HT-29 (cell line): ENCODE measurements at regions not wholly inside any gene's neighbourhood (a gene's known extent, or its start where the extent isn't known, plus 50 kb on each side); places are given as distances from the start of the nearest gene placed in this dataset.
"Not testable (repeated sequence)": the region's sequence is repeated elsewhere in the genome, so short reads cannot be mapped to it uniquely, and the experiment has no call there.

Experiments
- DNase-seq: peaks from one replicate; pipeline ENCODE4 v3.0.0-alpha.2; 2015; ENCODE audit warnings: low spot score

DNA sequence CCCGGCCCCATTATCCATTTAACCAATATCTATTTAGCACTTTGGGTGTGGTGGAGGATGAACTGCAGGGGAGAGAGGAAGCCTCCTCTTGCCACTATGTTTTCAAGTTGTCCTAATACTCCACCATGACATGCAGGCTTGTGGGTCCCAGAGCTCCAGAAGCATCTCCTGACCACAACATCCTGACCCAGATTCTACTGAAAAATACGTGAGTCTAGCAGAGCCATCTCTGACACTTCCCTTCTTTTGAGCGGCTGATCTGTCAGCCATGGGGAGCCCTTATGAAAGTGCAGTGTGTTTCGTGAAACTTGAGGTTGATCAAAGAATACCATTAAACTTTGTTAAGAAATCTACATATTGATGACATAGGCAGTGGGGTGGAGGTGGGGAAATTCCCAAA is 126.6 kb downstream of the UNC93B1 start:
- DNase-seq, result not testable (repeated sequence)

DNA sequence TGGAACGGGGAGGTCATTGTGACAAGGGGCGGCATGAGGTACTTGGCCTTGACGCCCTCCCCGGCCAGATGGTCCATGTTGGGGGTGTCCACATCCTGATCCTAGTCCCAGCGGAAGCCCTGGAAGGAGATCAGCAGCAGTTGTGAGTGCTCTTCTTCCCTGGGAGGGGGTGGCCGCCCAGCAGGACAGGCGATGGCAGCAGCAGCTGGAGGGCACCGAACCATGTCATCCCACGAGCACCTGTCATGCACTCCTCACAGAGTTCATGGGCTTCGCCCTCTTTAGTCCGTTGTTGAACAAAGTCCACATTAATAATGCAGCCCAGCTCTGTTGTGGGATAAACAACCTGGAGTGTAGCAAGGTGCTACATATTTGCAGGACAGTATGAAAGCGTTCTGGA is 130.7 kb downstream of the UNC93B1 start:
- not testable (repeated sequence) for DNase-seq

DNA sequence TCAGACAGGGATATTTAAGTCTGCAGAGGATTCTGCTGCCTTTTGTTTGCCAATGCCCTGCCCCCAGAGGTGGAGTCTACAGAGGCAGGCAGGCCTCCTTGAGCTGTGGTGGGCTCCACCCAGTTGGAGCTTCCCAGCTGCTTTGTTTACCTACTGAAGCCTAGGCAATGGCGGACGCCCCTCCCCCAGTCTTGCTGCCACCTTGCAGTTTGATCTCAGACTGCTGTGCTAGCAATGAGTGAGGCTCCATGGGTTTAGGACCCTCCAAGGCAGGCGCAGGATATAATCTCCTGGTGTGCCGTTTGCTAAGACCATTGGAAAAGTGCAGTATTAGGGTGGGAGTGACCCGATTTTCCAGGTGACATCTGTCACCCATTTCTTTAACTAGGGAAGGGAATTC is 132.7 kb downstream of the UNC93B1 start:
- peak; percentile 72 for DNase-seq

DNA sequence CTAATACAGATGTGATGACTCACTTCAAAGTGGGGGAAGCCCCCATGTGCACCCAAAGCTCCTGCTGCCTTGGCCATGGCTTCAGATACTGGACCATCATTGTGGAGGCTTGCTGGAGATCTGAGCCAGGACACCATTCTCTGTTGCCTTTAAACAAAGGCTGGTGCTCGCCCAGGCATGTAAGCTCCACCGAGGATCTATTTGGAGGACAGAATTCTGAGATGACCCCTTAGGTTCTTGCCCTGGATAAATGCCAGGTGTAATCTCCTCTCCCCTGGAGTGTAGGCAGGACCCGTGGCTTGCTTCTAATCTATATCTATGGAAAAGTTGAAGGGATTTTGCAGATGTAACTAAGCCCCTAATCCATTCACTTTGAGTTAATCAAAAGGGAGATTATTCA is 141.0 kb downstream of the UNC93B1 start:
- not testable (repeated sequence) for DNase-seq

DNA sequence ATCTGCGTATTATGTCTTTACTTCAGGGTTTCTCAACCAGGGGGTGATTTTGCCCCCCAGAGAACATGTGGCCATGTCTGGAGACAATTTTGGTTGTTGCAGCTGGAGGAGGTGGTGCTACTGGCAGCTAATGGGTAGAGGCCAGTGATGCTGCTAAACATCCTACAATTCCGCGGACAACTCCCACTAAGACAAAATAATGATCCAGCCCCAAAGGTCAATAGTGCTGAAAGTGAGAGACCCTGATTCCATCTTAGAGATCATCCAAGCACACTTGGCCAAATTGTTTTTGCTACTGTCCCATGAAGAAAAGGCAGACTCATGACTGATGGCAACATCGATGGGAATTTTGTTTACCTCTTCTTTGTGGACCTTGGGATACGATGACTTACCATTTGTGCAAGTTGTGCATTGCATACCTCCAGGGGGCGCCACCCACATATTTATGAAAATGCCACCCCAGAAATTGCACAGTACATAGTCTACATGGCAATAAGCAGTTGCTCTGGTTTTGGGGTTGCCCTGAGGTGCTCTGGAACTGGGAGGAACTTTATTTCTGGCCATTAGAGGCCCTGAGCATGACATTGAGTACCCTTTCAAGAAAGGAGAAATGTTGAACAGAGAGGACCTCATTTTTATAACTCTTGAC is 144.3 kb downstream of the UNC93B1 start:
- peak; percentile 39 for DNase-seq

- not testable (repeated sequence) for DNase-seq
Observed at GRCh38 chr11:67850747-67851146, 153.2 kb downstream of the UNC93B1 start.

- DNase-seq, result not testable (repeated sequence)
Observed at GRCh38 chr11:67849766-67850165, 154.1 kb downstream of the UNC93B1 start.

DNA sequence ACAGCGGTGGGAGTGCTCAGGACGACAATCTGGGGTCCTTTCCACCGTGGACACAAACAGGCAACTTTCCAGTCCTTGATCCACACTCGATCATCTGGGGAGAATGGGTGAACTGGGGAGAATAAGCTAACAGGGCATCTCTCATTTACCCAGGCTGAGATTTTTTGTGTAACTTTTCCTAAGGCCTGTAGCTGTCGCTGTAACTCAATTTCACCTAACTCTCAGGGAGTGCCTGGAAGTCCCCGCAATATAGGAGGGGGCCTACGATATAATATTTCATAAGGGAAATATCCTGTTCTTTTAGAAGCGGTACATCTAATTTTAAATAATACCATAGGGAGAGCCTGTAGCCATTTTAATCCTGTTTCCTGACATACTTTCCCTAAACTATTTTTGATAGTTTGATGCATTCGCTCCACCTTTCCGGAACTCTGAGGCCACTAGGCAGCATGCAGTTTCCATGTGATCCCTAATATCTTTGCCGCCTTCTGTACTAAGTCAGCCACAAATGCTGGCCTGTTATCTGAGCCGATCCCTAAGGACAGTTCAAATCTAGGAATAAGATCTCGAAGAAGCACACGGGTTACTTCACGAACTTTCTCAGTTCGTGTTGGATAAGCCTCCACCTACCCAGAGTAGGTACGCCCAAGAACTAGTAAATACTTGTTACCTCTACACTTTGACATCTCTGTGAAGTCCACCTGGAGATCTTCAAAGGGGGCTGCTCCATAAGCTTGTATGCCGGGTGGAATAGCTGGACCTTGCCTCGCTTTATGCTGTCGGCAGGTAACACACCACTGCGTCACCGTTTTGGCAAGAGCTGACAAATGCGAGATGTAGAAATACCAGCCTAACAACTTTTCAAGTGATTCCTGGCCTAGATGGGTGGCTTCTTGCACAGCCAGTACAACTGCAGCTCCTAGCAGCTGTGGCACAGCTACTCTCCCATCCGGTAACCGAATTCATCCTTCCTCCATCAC is 155.7 kb downstream of the UNC93B1 start:
- DNase-seq, result peak; percentile 41

DNA sequence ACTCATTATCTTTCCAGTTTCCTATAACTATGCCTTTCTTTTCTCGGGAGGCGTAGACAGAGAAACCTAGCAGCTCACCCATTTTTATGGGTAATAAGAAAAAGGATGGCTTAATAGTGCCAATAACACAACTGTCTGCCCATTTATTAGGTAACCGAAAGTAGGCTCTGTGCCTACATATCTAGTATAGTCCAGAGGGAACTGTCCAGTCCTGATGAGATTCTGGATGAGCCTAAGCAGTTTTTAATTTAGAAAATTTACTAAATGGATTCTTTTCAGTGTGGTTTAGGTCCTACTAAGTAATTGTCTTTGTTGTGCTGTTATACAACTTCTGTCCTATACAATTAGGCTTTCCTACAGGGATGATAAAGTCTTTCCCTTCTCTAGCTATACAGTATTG is 157.6 kb downstream of the UNC93B1 start:
- DNase-seq, result not testable (repeated sequence)

GRCh38 chr11:67845296-67845695 is 158.6 kb downstream of the UNC93B1 start:
- not testable (repeated sequence) for DNase-seq

DNA sequence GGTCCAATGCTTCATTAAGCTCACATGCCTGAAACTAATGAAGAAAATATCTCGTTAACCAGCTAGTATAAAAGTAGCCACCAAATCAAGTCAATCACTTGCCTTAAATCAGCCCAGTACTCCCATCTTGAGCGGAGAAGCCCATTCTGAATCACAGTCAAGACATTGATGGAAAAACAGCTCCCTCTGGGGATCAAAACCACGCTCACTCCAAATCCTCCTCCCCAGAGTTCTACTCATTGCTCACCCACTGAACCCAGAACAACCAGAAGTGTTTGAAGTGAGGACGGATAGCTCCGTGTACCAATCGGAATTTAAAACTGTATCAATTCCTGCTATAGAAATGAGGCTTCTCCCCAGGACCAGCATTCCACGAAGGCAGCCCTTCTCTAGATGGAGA is 163.3 kb downstream of the UNC93B1 start:
- DNase-seq, result not testable (repeated sequence)

- DNase-seq, result not testable (repeated sequence)
Observed at GRCh38 chr11:67830152-67830551, 155.7 kb upstream of the ALDH3B2 start.

GRCh38 chr11:67826951-67827296 is 152.5 kb upstream of the ALDH3B2 start:
- not testable (repeated sequence) for DNase-seq

DNA sequence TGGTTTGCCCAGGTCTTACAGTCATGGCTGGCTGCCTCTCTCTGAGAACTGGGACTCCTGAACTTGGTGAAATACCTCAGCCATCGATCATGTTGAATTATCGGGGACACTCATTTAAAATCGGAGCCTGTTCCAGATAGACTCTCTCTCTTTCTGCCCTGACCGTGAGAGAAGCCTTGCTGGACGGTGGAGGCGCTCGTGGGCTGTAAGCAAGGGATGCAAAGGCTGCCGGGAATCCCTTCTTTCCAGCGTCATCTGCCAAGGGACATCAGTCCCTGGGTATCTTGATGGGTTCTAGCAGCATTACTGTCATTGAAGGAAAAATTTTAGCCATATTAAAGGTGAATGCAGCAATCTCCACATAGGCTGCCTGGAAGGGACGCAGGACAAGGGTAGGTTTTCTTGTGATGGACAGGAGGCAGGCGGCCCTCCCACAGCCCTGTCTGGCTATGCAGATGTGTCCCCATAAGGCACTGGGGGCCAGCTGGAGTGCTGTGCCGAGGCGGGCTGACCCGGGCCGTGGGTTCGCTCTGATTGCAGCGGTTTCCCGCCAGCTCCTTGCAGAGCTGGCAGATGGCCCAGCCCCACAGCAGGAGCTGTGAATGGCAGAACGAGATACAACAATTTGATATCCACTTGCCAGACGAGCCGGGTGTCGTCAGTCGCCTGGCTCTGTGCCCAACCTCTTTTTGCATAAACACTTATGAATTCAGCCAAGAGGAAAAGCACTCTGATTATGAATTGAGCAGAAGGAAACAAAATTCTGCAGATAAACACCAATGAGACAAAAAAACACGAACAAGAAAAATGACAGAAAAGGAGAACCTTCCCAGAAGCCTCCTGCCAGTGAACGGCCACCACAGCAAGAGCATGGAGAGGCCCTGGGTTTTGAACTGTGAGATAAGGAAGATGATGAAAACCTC is 151.9 kb upstream of the ALDH3B2 start:
- DNase-seq, result peak; percentile 35

- not testable (repeated sequence) for DNase-seq
Observed at GRCh38 chr11:67824861-67825260, 150.4 kb upstream of the ALDH3B2 start.

- DNase-seq, result no peak
Observed at GRCh38 chr11:67820081-67820480, 145.7 kb upstream of the ALDH3B2 start.

GRCh38 chr11:67817558-67817957 is 143.1 kb upstream of the ALDH3B2 start:
- not testable (repeated sequence) for DNase-seq

GRCh38 chr11:67809301-67809700 is 134.9 kb upstream of the ALDH3B2 start:
- DNase-seq, result not testable (repeated sequence)

GRCh38 chr11:67807896-67808295 is 133.5 kb upstream of the ALDH3B2 start:
- not testable (repeated sequence) for DNase-seq

- not testable (repeated sequence) for DNase-seq
Observed at GRCh38 chr11:67806728-67807235, 132.4 kb upstream of the ALDH3B2 start.

GRCh38 chr11:67806183-67806582 is 131.8 kb upstream of the ALDH3B2 start:
- peak; percentile 16 for DNase-seq
